RWPE2 (cell line): ENCODE measurements at regions not wholly inside any gene's neighbourhood (a gene's known extent, or its start where the extent isn't known, plus 50 kb on each side); places are given as distances from the start of the nearest gene placed in this dataset.

Source experiments
- ATAC-seq: fragments of 200-7000 bp; cut with Tn5 transposase; 3 replicates; pipeline ENCODE4 v1.9.1; 2021; ENCODE audit warnings: low read depth
- DNase-seq: peaks from one replicate; pipeline ENCODE4 v3.0.0-alpha.2; 2020; ENCODE audit warnings: low spot score
- H3K27ac ChIP-seq: fragments of 450-650 bp; 2 replicates; pipeline ENCODE4 v1.5.1; 2017; ENCODE audit warnings: mild to moderate bottlenecking; ENCODE audit not compliant: poor library complexity, severe bottlenecking
- H3K27me3 ChIP-seq: fragments of 250-450 bp; sonication (Bioruptor Pico); 2 replicates; pipeline ENCODE4 v1.5.1; 2021; ENCODE audit warnings: mild to moderate bottlenecking, moderate library complexity; ENCODE audit not compliant: insufficient read depth, poor library complexity, severe bottlenecking
- H3K36me3 ChIP-seq: fragments of 250-450 bp; sonication (Bioruptor Pico); 2 replicates; pipeline ENCODE4 v1.5.1; 2020; ENCODE audit warnings: low read depth, mild to moderate bottlenecking, moderate library complexity
- H3K4me1 ChIP-seq: fragments of 250-450 bp; sonication (Bioruptor Pico); 2 replicates; pipeline ENCODE4 v1.5.1; 2021; ENCODE audit warnings: mild to moderate bottlenecking, moderate library complexity; ENCODE audit not compliant: insufficient read depth, poor library complexity, severe bottlenecking
- H3K4me3 ChIP-seq: fragments of 250-450 bp; sonication (Bioruptor Pico); 2 replicates; pipeline ENCODE4 v1.5.1; 2021; ENCODE audit warnings: mild to moderate bottlenecking, moderate library complexity; ENCODE audit not compliant: severe bottlenecking
- H3K9me3 ChIP-seq: fragments of 250-450 bp; sonication (Bioruptor Pico); 2 replicates; pipeline ENCODE4 v1.5.1; 2021; ENCODE audit warnings: mild to moderate bottlenecking, moderate library complexity; ENCODE audit not compliant: severe bottlenecking
- CTCF ChIP-seq: fragments of 450-650 bp; IDR thresholded peaks from one replicate; pipeline ENCODE4 v1.5.1; 2017; ENCODE audit warnings: mild to moderate bottlenecking, moderate library complexity; ENCODE audit not compliant: poor library complexity, severe bottlenecking

- TF ChIP-seq CTCF, result no peak
- Histone ChIP-seq H3K27ac (no peak overlapping the region), H3K9me3 (peaks cover 4% of the 10 kb centered on the region), H3K4me3 (no peak overlapping the region), H3K36me3 (no peaks in the 10 kb centered on the region), H3K27me3 (no peaks in the 10 kb centered on the region), H3K4me1 (no peaks in the 10 kb centered on the region)
- ATAC-seq (no peak), DNase-seq (no peak)
Observed at GRCh38 chr2:100699131-100699530, 120.8 kb upstream of the NPAS2 start.

- ATAC-seq (no peak), DNase-seq (no peak)
- Histone ChIP-seq H3K27ac (no peak overlapping the region), H3K4me3 (no peak overlapping the region), H3K4me1 (peaks cover 7% of the 10 kb centered on the region), H3K27me3 (no peaks in the 10 kb centered on the region), H3K36me3 (no peaks in the 10 kb centered on the region), H3K9me3 (no peaks in the 10 kb centered on the region)
- TF ChIP-seq CTCF, result no peak
Observed at GRCh38 chr2:100702438-100703109, 117.4 kb upstream of the NPAS2 start.

- ATAC-seq, result no peak
- Histone ChIP-seq H3K4me3 (no peak overlapping the region), H3K9me3 (no peaks in the 10 kb centered on the region), H3K36me3 (no peaks in the 10 kb centered on the region), H3K27me3 (no peaks in the 10 kb centered on the region), H3K27ac (no peak overlapping the region), H3K4me1 (peaks cover 12% of the 10 kb centered on the region)
- no peak for TF ChIP-seq CTCF
- no peak for DNase-seq
Observed at GRCh38 chr2:100703213-100703612, 116.7 kb upstream of the NPAS2 start.

- no peak for TF ChIP-seq CTCF
- H3K4me1 ChIP-seq, result peaks cover 12% of the 10 kb centered on the region
- DNase-seq (no peak), ATAC-seq (no peak)
- H3K9me3 ChIP-seq, result no peaks in the 10 kb centered on the region
- no peaks in the 10 kb centered on the region for H3K36me3 ChIP-seq
- H3K27me3 ChIP-seq, result no peaks in the 10 kb centered on the region
- no peak overlapping the region for H3K27ac ChIP-seq
- no peak overlapping the region for H3K4me3 ChIP-seq
Observed at GRCh38 chr2:100703739-100704138, 116.2 kb upstream of the NPAS2 start.

GRCh38 chr2:100704156-100704555, 115.8 kb upstream of the NPAS2 start:
- Histone ChIP-seq H3K27ac (no peak overlapping the region), H3K36me3 (no peaks in the 10 kb centered on the region), H3K9me3 (no peaks in the 10 kb centered on the region), H3K4me3 (no peak overlapping the region), H3K27me3 (no peaks in the 10 kb centered on the region), H3K4me1 (peaks cover 12% of the 10 kb centered on the region)
- ATAC-seq (no peak), DNase-seq (no peak)
- TF ChIP-seq CTCF, result no peak
